Endodermal cell (in vitro differentiated cells): ENCODE measurements at regions not wholly inside any gene's neighbourhood (a gene's known extent, or its start where the extent isn't known, plus 50 kb on each side); places are given as distances from the start of the nearest gene placed in this dataset.

Experiments used
- DNase-seq: peaks from one replicate; pipeline ENCODE4 v3.0.0-alpha.2; 2017
- H3K27ac ChIP-seq: 2 replicates; pipeline ENCODE4 v1.5.1; 2013; ENCODE audit warnings: mild to moderate bottlenecking, low read depth, low read length, moderate library complexity
- H3K27me3 ChIP-seq: 2 replicates; pipeline ENCODE4 v1.6.1; 2013; ENCODE audit warnings: mild to moderate bottlenecking, low read length, moderate library complexity; ENCODE audit not compliant: insufficient read depth, control insufficient read depth, poor library complexity, severe bottlenecking
- H3K36me3 ChIP-seq: 2 replicates; pipeline ENCODE4 v1.7.0; 2013; ENCODE audit warnings: mild to moderate bottlenecking, low read length, moderate library complexity; ENCODE audit not compliant: control insufficient read depth, insufficient read depth
- H3K4me1 ChIP-seq: one replicate; pipeline ENCODE4 v1.7.0; 2013; ENCODE audit warnings: low read length; ENCODE audit not compliant: control insufficient read depth, insufficient read depth
- H3K4me3 ChIP-seq: 2 replicates; pipeline ENCODE4 v1.5.1; 2013; ENCODE audit warnings: mild to moderate bottlenecking, low read length, moderate library complexity
- H3K9ac ChIP-seq: 2 replicates; pipeline ENCODE4 v1.6.1; 2013; ENCODE audit warnings: mild to moderate bottlenecking, low read length, moderate library complexity; ENCODE audit not compliant: poor library complexity, severe bottlenecking; ENCODE audit errors: extremely low read depth
- H3K9me3 ChIP-seq: 2 replicates; pipeline ENCODE4 v1.6.1; 2013; ENCODE audit warnings: mild to moderate bottlenecking, low read length, moderate library complexity; ENCODE audit not compliant: control insufficient read depth
- H3K27ac Mint-ChIP-seq: 2 replicates; pipeline ENCODE4 v1.8.0; 2020; ENCODE audit warnings: mixed read lengths
- H3K27me3 Mint-ChIP-seq: 2 replicates; pipeline ENCODE4 v1.8.0; 2021; ENCODE audit warnings: mild to moderate bottlenecking, mixed read lengths; ENCODE audit not compliant: insufficient read depth
- H3K36me3 Mint-ChIP-seq: 2 replicates; pipeline ENCODE4 v1.8.0; 2020; ENCODE audit warnings: low read depth, mixed read lengths
- H3K4me1 Mint-ChIP-seq: 2 replicates; pipeline ENCODE4 v1.8.0; 2020; ENCODE audit warnings: mixed read lengths
- H3K4me3 Mint-ChIP-seq: 2 replicates; pipeline ENCODE4 v1.8.0; 2020; ENCODE audit warnings: mild to moderate bottlenecking, moderate library complexity, mixed read lengths
- H3K9me3 Mint-ChIP-seq: 2 replicates; pipeline ENCODE4 v1.8.0; 2020; ENCODE audit warnings: mild to moderate bottlenecking, mixed read lengths
- CTCF ChIP-seq: fragments of 200-600 bp; sonication (generic); conservative IDR thresholded peaks from 2 replicates; pipeline ENCODE4 v1.5.0; 2021; ENCODE audit warnings: antibody characterized with exemption, mild to moderate bottlenecking
- WGBS, 2 experiments: methylation state at CpG; one replicate each; pipeline versions ENCODE4 v1.1.5 to v1.1.7; 2013; ENCODE audit warnings: missing lambda C conversion rate in 2 of 2, mixed read lengths in 1 of 2; ENCODE audit not compliant: insufficient coverage in 1 of 2, insufficient read length in 1 of 2; 5-methylcytosine and 5-hydroxymethylcytosine counted together

GRCh38 chr3:18669374-18669773 lies 244.2 kb upstream of the SATB1 start:
- Mint-ChIP-seq H3K4me3 (no peak overlapping the region), H3K4me1 (peaks cover 19% of the 10 kb centered on the region), H3K27ac (no peak overlapping the region), H3K36me3 (no peaks in the 10 kb centered on the region), H3K9me3 (peaks cover 1% of the 10 kb centered on the region), H3K27me3 (peaks cover 42% of the 10 kb centered on the region)
- Histone ChIP-seq H3K4me3 (no peak overlapping the region), H3K27ac (no peak overlapping the region), H3K9me3 (peaks cover 6% of the 10 kb centered on the region), H3K27me3 (peaks cover 3% of the 10 kb centered on the region), H3K36me3 (no peaks in the 10 kb centered on the region), H3K4me1 (peaks cover 4% of the 10 kb centered on the region), H3K9ac (no peak overlapping the region)
- 100% methylated on average over 1 of the region's 1 CpG; no CpG with 5 or more reads in 1 of the 2 experiments for WGBS, 2 experiments
- no peak for TF ChIP-seq CTCF
- no peak for DNase-seq

GRCh38 chr3:18667552-18667951 lies 242.4 kb upstream of the SATB1 start:
- H3K27ac Mint-ChIP-seq: no peak overlapping the region
- H3K36me3 Mint-ChIP-seq: no peaks in the 10 kb centered on the region
- Histone ChIP-seq H3K27me3 (peaks cover 3% of the 10 kb centered on the region), H3K9ac (no peak overlapping the region), H3K27ac (no peak overlapping the region), H3K9me3 (peaks cover 6% of the 10 kb centered on the region), H3K4me3 (no peak overlapping the region), H3K4me1 (peaks cover 4% of the 10 kb centered on the region), H3K36me3 (no peaks in the 10 kb centered on the region)
- H3K4me1 Mint-ChIP-seq: peaks cover 19% of the 10 kb centered on the region
- WGBS, 2 experiments: 48 to 57% methylated on average over 4 of the region's 4 CpGs
- H3K9me3 Mint-ChIP-seq: peaks cover 1% of the 10 kb centered on the region
- H3K4me3 Mint-ChIP-seq: no peak overlapping the region
- DNase-seq: peak; percentile 55
- peak; percentile 53 for TF ChIP-seq CTCF
- H3K27me3 Mint-ChIP-seq: peaks cover 42% of the 10 kb centered on the region

- Histone ChIP-seq H3K9ac (no peak overlapping the region), H3K4me1 (peaks cover 4% of the 10 kb centered on the region), H3K27me3 (peaks cover 3% of the 10 kb centered on the region), H3K27ac (no peak overlapping the region), H3K4me3 (no peak overlapping the region), H3K36me3 (no peaks in the 10 kb centered on the region), H3K9me3 (peaks cover 6% of the 10 kb centered on the region)
- Mint-ChIP-seq H3K27me3 (peaks cover 41% of the 10 kb centered on the region), H3K4me3 (no peak overlapping the region), H3K36me3 (no peaks in the 10 kb centered on the region), H3K27ac (no peak overlapping the region), H3K4me1 (peaks cover 19% of the 10 kb centered on the region), H3K9me3 (peaks cover 2% of the 10 kb centered on the region)
- no peak for DNase-seq
- 88 to 92% methylated on average over 2 of the region's 2 CpGs for WGBS, 2 experiments
- no peak for TF ChIP-seq CTCF
Observed at GRCh38 chr3:18666655-18667054, 241.5 kb upstream of the SATB1 start.
